ENCODE measurements at regions not wholly inside any gene's neighbourhood (a gene's known extent, or its start where the extent isn't known, plus 50 kb on each side); places are given as distances from the start of the nearest gene placed in this dataset.

- 84 to 87% methylated on average over 1 of the region's 1 CpG for WGBS, 2 donors
- H3K4me3 ChIP-seq (ENCODE audit: low read depth, poor library complexity, severe bottlenecking): no peak overlapping the region
- DNase-seq (ENCODE audit: low spot score in 2 of 2): no peak
- intact Hi-C loops (cut with DNase I; ENCODE audit: low total_unique reads): no loop called here
- TF ChIP-seq, protein P1, sequence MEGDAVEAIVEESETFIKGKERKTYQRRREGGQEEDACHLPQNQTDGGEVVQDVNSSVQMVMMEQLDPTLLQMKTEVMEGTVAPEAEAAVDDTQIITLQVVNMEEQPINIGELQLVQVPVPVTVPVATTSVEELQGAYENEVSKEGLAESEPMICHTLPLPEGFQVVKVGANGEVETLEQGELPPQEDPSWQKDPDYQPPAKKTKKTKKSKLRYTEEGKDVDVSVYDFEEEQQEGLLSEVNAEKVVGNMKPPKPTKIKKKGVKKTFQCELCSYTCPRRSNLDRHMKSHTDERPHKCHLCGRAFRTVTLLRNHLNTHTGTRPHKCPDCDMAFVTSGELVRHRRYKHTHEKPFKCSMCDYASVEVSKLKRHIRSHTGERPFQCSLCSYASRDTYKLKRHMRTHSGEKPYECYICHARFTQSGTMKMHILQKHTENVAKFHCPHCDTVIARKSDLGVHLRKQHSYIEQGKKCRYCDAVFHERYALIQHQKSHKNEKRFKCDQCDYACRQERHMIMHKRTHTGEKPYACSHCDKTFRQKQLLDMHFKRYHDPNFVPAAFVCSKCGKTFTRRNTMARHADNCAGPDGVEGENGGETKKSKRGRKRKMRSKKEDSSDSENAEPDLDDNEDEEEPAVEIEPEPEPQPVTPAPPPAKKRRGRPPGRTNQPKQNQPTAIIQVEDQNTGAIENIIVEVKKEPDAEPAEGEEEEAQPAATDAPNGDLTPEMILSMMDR (IDR thresholded peaks at IDR 0.05): no peak
- no peak for TF ChIP-seq POLR2A (IDR thresholded peaks at IDR 0.05)
Observed at GRCh38 chr20:10789386-10789785, 115.6 kb upstream of the JAG1 start.

DNA sequence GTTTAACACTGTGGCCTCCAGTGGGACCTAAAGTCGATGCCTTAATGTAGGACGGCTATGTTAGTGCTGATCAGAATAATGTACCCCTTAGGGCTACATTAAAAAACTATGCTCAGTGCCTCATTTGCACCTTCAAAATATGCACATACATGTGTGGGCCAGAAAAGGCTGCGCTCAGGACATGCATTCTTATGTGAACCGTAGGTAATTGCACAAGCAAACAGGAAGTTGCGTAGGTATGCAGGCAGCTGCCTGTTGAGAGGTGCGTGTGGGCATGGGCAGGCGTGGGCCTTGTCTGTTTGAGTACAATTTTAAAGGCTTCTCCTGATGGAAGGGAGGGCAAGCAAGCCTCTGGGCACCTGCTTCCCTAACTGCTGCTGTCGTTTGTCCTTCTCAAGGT, 116.2 kb upstream of the JAG1 start:
- DNase-seq (ENCODE audit: low spot score in 2 of 2): no peak
- no peak overlapping the region for H3K4me3 ChIP-seq (ENCODE audit: low read depth, poor library complexity, severe bottlenecking)
- intact Hi-C loops (cut with DNase I; ENCODE audit: low total_unique reads): no loop called here
- no peak for TF ChIP-seq POLR2A (IDR thresholded peaks at IDR 0.05)
- TF ChIP-seq, protein P1 (IDR thresholded peaks at IDR 0.05): no peak
- 60 to 66% methylated on average over 8 of the region's 8 CpGs for WGBS, 2 donors

- DNase-seq (ENCODE audit: low spot score in 2 of 2): no peak
- intact Hi-C loops (cut with DNase I; ENCODE audit: low total_unique reads): no loop called here
- 51 to 54% methylated on average over 3 of the region's 3 CpGs for WGBS, 2 donors
- no peak for TF ChIP-seq POLR2A (IDR thresholded peaks at IDR 0.05)
- TF ChIP-seq, protein P1 (IDR thresholded peaks at IDR 0.05): no peak
- H3K4me3 ChIP-seq (ENCODE audit: low read depth, poor library complexity, severe bottlenecking): no peak overlapping the region
Observed at GRCh38 chr20:10792291-10792690, 118.5 kb upstream of the JAG1 start.

- 62 to 83% methylated on average over 16 of the region's 16 CpGs for WGBS, 2 donors
- intact Hi-C loops (cut with DNase I; ENCODE audit: low total_unique reads): no loop called here
Observed at GRCh38 chr20:10793766-10794165, 120.0 kb upstream of the JAG1 start.

GRCh38 chr20:10794765-10795164, 121.0 kb upstream of the JAG1 start:
- TF ChIP-seq POLR2A (IDR thresholded peaks at IDR 0.05): no peak
- TF ChIP-seq, protein P1 (IDR thresholded peaks at IDR 0.05): no peak
- 89 to 98% methylated on average over 3 of the region's 3 CpGs for WGBS, 2 donors
- no peak overlapping the region for H3K4me3 ChIP-seq (ENCODE audit: low read depth, poor library complexity, severe bottlenecking)
- no peak for DNase-seq (ENCODE audit: low spot score in 2 of 2)
- intact Hi-C loops (cut with DNase I; ENCODE audit: low total_unique reads): no loop called here

More at GRCh38 chr20:10793766-10794165, 120.0 kb upstream of the JAG1 start:
- H3K4me3 ChIP-seq (ENCODE audit: low read depth, poor library complexity, severe bottlenecking): no peak overlapping the region
- TF ChIP-seq POLR2A (IDR thresholded peaks at IDR 0.05): no peak
- DNase-seq (ENCODE audit: low spot score in 2 of 2): no peak

- 85 to 87% methylated on average over 11 of the region's 11 CpGs for WGBS, 2 donors
- no peak for TF ChIP-seq POLR2A (IDR thresholded peaks at IDR 0.05)
- TF ChIP-seq, protein P1 (IDR thresholded peaks at IDR 0.05): no peak
- intact Hi-C loops (cut with DNase I; ENCODE audit: low total_unique reads): no loop called here
Observed at GRCh38 chr20:10795286-10796026, 121.7 kb upstream of the JAG1 start.

More at GRCh38 chr20:10795286-10796026, 121.7 kb upstream of the JAG1 start:
- H3K4me3 ChIP-seq (ENCODE audit: low read depth, poor library complexity, severe bottlenecking): no peak overlapping the region
- DNase-seq (ENCODE audit: low spot score in 2 of 2): no peak

All from lower leg skin (tissue), 4 donors.